HEK293 (cell line): ENCODE measurements at regions not wholly inside any gene's neighbourhood (a gene's known extent, or its start where the extent isn't known, plus 50 kb on each side); places are given as distances from the start of the nearest gene placed in this dataset.

Experiments
- TF ChIP-seq, protein P1 (sequence below): fragments of 450-650 bp; formaldehyde crosslinking; IDR thresholded peaks from 2 replicates; pipeline ENCODE4 v1.5.1; 2017; ENCODE audit warnings: missing biosample characterization, missing genetic modification characterization
- TF ChIP-seq, protein P2 (sequence below): fragments of 450-650 bp; formaldehyde crosslinking; IDR thresholded peaks from 2 replicates; pipeline ENCODE4 v1.5.1; 2016; ENCODE audit warnings: missing biosample characterization, missing genetic modification characterization, low read depth

DNA sequence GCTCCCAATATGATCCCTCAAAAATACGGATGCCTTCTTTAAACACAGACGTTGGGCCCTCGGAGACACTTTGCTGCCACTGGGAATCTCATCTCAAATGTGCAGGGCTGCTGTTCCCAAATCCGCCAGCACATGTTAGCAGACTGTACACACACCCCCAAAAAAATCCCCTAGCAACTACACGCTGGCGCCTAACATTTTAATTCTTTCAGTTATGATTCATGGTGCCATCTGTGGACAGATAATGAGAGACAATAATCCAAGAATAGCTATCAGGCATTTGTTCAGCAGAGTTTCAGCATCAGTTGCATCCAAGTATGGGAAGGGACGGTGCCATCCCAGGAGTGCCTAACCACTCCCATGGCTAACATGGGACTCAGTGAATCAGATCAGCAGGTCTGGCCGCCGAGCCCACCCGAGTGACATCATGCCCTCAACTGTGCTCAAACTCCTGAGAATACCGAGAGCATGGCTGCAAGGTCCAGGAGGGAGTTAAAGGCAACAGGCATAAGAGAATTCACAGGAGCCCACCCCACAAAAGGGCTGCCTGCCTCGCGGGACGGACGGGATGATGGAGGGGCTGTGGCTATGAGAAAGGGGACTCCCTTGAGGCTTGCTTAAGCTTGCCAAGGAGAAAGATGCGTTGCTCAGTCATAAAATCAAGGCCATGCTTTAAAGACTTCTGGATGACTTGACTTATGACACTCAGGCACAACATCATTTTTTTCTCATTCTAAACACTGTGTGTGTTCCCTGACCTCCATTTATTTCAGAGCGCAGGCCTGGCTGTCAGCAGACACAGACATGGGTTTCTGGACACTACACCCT is 337.0 kb downstream of the SHANK2 start:
- TF ChIP-seq, protein P1, sequence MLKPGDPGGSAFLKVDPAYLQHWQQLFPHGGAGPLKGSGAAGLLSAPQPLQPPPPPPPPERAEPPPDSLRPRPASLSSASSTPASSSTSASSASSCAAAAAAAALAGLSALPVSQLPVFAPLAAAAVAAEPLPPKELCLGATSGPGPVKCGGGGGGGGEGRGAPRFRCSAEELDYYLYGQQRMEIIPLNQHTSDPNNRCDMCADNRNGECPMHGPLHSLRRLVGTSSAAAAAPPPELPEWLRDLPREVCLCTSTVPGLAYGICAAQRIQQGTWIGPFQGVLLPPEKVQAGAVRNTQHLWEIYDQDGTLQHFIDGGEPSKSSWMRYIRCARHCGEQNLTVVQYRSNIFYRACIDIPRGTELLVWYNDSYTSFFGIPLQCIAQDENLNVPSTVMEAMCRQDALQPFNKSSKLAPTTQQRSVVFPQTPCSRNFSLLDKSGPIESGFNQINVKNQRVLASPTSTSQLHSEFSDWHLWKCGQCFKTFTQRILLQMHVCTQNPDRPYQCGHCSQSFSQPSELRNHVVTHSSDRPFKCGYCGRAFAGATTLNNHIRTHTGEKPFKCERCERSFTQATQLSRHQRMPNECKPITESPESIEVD (tag by site-specific recombination): no peak
- TF ChIP-seq, protein P2, sequence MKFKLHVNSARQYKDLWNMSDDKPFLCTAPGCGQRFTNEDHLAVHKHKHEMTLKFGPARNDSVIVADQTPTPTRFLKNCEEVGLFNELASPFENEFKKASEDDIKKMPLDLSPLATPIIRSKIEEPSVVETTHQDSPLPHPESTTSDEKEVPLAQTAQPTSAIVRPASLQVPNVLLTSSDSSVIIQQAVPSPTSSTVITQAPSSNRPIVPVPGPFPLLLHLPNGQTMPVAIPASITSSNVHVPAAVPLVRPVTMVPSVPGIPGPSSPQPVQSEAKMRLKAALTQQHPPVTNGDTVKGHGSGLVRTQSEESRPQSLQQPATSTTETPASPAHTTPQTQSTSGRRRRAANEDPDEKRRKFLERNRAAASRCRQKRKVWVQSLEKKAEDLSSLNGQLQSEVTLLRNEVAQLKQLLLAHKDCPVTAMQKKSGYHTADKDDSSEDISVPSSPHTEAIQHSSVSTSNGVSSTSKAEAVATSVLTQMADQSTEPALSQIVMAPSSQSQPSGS (tag by site-specific recombination): no peak
